HFFc6 (cell line): ENCODE measurements at regions not wholly inside any gene's neighbourhood (a gene's known extent, or its start where the extent isn't known, plus 50 kb on each side); places are given as distances from the start of the nearest gene placed in this dataset.

Experiments
- DNase-seq: peaks from one replicate; pipeline ENCODE4 v3.0.0-alpha.2; 2018
- H3K27ac Mint-ChIP-seq: 2 replicates; pipeline ENCODE4 v1.8.0; 2020; ENCODE audit warnings: mild to moderate bottlenecking, mixed read lengths
- H3K27me3 Mint-ChIP-seq: 2 replicates; pipeline ENCODE4 v1.8.0; 2021; ENCODE audit warnings: mild to moderate bottlenecking, moderate library complexity, mixed read lengths; ENCODE audit not compliant: insufficient read depth
- H3K36me3 Mint-ChIP-seq: 2 replicates; pipeline ENCODE4 v1.8.0; 2021; ENCODE audit warnings: low read depth, mixed read lengths
- H3K4me1 Mint-ChIP-seq: 2 replicates; pipeline ENCODE4 v1.8.0; 2020; ENCODE audit warnings: low read depth, mixed read lengths
- H3K4me3 Mint-ChIP-seq: 2 replicates; pipeline ENCODE4 v1.8.0; 2020; ENCODE audit warnings: mild to moderate bottlenecking, moderate library complexity, mixed read lengths
- H3K9me3 Mint-ChIP-seq: 2 replicates; pipeline ENCODE4 v1.8.0; 2020; ENCODE audit warnings: mild to moderate bottlenecking, mixed read lengths
- TF ChIP-seq, protein P1 (sequence below): fragments of 200-600 bp; sonication (generic); IDR thresholded peaks from 2 replicates; pipeline ENCODE4 v1.5.0; 2021; ENCODE audit warnings: antibody characterized with exemption, mild to moderate bottlenecking

DNA sequence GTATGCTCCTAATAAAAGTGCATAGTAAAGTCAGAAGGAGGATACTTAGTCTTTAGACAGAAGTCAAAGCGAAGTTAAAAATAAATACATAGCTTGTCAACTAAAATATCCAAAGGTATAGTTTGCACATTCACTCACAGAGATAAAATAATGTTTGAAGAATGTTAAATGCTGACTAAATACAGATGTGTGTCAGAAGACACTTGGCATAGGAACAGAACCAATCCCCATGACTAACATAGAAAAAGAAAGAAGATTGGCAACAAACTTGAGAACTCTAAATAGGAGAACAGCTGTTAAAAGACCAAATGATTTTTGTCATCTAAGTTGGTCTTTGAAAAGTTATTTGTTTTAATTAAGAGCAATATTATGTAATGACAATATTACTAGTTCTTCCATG is 1172.1 kb upstream of the RAG2 start:
- H3K9me3 Mint-ChIP-seq = no peaks in the 10 kb centered on the region
- TF ChIP-seq, protein P1, sequence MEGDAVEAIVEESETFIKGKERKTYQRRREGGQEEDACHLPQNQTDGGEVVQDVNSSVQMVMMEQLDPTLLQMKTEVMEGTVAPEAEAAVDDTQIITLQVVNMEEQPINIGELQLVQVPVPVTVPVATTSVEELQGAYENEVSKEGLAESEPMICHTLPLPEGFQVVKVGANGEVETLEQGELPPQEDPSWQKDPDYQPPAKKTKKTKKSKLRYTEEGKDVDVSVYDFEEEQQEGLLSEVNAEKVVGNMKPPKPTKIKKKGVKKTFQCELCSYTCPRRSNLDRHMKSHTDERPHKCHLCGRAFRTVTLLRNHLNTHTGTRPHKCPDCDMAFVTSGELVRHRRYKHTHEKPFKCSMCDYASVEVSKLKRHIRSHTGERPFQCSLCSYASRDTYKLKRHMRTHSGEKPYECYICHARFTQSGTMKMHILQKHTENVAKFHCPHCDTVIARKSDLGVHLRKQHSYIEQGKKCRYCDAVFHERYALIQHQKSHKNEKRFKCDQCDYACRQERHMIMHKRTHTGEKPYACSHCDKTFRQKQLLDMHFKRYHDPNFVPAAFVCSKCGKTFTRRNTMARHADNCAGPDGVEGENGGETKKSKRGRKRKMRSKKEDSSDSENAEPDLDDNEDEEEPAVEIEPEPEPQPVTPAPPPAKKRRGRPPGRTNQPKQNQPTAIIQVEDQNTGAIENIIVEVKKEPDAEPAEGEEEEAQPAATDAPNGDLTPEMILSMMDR = no peak
- H3K27me3 Mint-ChIP-seq = peaks cover 3% of the 10 kb centered on the region; the same call in 1 of the 2 replicates
- H3K4me3 Mint-ChIP-seq = no peak overlapping the region
- peaks cover 13% of the 10 kb centered on the region; the same call in 1 of the 2 replicates for H3K4me1 Mint-ChIP-seq
- no peaks in the 10 kb centered on the region for H3K36me3 Mint-ChIP-seq
- no peak overlapping the region for H3K27ac Mint-ChIP-seq
- no peak for DNase-seq

DNA sequence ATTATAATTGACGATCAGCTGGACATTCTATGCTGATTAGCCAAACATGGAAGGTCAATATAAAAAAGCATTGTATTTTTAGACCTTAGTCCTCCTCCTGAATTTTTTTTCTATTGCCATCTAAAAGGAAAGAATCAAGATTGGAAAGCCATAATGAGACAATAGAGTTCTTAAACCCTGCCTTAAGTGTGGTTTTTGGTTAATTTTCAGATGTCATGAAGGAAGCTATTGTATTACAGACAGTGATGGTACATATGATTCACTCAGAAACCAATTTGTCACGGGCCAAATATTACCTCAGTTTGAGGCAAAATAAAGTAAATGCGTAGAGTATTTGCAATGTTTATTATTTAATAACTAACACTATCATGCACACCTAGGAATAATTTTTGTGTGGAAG is 1164.0 kb upstream of the RAG2 start:
- Mint-ChIP-seq H3K27me3 (peaks cover 5% of the 10 kb centered on the region; the same call in 1 of the 2 replicates), H3K36me3 (no peaks in the 10 kb centered on the region), H3K4me1 (no peaks in the 10 kb centered on the region; the same call in 1 of the 2 replicates), H3K4me3 (no peak overlapping the region), H3K9me3 (no peaks in the 10 kb centered on the region), H3K27ac (no peak overlapping the region)
- TF ChIP-seq, protein P1 = no peak
- DNase-seq = no peak

DNA sequence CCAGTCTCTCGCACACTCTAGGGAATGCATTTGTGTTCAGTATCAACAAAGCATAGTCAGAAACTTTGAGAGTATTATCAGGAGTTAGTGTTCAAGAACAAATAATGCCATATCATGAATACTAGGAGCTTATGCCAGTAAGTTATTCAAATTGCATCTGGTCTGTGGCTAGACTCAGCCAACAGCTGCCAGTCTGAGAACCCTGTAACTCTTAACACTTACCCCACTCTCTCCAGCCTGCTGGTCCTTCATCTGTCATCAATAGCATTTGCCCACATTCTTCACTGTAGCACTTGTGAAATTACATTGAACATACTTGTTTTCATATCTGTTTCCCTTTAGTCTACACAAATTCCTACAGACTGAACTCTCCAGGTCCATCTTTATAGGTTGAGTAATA is 1157.5 kb upstream of the RAG2 start:
- no peak overlapping the region for H3K4me3 Mint-ChIP-seq
- peaks cover 2% of the 10 kb centered on the region; the same call in 1 of the 2 replicates for H3K27me3 Mint-ChIP-seq
- no peaks in the 10 kb centered on the region for H3K9me3 Mint-ChIP-seq
- H3K36me3 Mint-ChIP-seq = 0 out of 2 replicates have a peak, but pooled peaks cover 3% of the 10 kb centered on the region
- no peak for DNase-seq
- TF ChIP-seq, protein P1 = no peak
- no peaks in the 10 kb centered on the region; the same call in 1 of the 2 replicates for H3K4me1 Mint-ChIP-seq
- H3K27ac Mint-ChIP-seq = no peak overlapping the region

DNA sequence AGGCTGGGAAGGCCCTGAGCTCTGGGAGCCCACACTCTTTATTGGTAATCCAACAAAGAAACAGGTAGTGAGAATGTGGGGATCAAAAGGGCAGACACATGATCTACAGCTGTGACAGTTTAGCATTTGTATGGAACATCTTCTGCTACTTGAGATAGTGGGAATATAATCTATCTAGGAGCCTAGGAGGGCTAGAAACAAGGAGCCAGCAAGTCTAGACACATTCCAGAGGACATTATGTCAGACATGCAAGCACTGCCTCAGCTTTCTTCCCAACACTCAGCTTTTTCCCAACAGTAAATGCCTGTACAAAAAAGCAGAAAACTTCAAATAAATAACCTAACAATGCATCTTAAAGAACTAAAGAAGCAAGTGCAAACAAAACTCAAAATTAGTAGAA is 1150.6 kb upstream of the RAG2 start:
- H3K9me3 Mint-ChIP-seq = peaks cover 8% of the 10 kb centered on the region; the same call in 1 of the 2 replicates
- H3K27ac Mint-ChIP-seq = no peak overlapping the region
- TF ChIP-seq, protein P1 = no peak
- H3K4me3 Mint-ChIP-seq = no peak overlapping the region
- DNase-seq = no peak
- H3K4me1 Mint-ChIP-seq = peaks cover 25% of the 10 kb centered on the region
- H3K36me3 Mint-ChIP-seq = peaks cover 3% of the 10 kb centered on the region; the same call in 1 of the 2 replicates
- H3K27me3 Mint-ChIP-seq = no peaks in the 10 kb centered on the region; the same call in 1 of the 2 replicates

DNA sequence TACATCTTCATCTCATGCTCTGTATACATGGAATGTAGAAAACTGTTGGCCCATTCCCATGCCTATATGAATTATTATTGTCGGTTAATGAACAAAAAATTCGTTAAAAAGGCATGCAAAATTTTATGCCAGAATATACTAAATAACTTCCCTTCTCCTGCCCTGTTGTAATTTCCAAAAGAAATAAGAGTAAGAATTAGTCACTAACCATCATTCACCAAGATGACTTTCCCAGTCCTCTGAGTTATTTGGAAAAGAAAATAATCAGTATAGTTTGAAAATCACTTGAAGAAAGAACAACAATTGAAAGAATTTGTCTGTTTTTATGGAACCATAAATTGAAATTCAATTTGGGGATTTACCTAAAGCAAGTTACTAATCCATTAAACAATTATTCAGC is 1149.1 kb upstream of the RAG2 start:
- peaks cover 25% of the 10 kb centered on the region for H3K4me1 Mint-ChIP-seq
- H3K27me3 Mint-ChIP-seq = no peaks in the 10 kb centered on the region; the same call in 1 of the 2 replicates
- peak overlapping the region; percentile 21; the same call in 1 of the 2 replicates for H3K27ac Mint-ChIP-seq
- H3K9me3 Mint-ChIP-seq = peaks cover 8% of the 10 kb centered on the region; the same call in 1 of the 2 replicates
- peaks cover 3% of the 10 kb centered on the region; the same call in 1 of the 2 replicates for H3K36me3 Mint-ChIP-seq
- TF ChIP-seq, protein P1 = no peak
- no peak overlapping the region for H3K4me3 Mint-ChIP-seq
- no peak for DNase-seq
